ENCODE measurements at regions not wholly inside any gene's neighbourhood (a gene's known extent, or its start where the extent isn't known, plus 50 kb on each side); places are given as distances from the start of the nearest gene placed in this dataset.

DNA sequence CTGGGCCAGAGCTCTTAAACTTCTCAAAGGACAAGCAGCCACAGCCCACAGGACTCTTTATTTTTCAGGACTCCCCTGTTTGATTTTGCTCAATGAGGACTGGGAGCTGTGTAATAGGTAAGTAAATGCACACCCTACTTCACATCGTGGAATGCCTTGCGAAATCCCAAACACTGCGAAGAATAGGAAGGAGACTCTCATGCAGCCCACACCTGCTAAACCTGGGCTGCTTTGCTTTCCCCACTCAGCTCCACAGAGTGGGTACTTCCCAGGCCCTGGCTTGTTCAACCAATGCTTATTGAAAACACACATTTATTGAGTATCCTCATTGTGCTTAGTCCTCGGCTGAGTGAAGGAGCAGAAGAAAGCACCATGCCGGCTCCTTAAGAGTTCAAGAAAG, 103.3 kb upstream of the FSTL4 start:
- TF ChIP-seq NFRKB (IDR thresholded peaks at IDR 0.05) (no peak), BHLHE40 (IDR thresholded peaks at IDR 0.05; ENCODE audit: borderline replicate concordance) (no peak), FOXA1 (IDR thresholded peaks at IDR 0.05) (no peak), HDGF (IDR thresholded peaks at IDR 0.05; ENCODE audit: borderline replicate concordance) (no peak), TARDBP (IDR thresholded peaks at IDR 0.05) (no peak), SP1 (IDR thresholded peaks at IDR 0.05) (no peak), ELF4 (IDR thresholded peaks at IDR 0.05) (no peak), CTBP1 (IDR thresholded peaks at IDR 0.05; ENCODE audit: borderline replicate concordance) (no peak), ZNF384 (IDR thresholded peaks at IDR 0.05) (no peak), FOXM1 (IDR thresholded peaks at IDR 0.05; ENCODE audit: borderline replicate concordance) (no peak), SUZ12 (IDR thresholded peaks at IDR 0.05) (no peak), LEF1 (IDR thresholded peaks at IDR 0.05; ENCODE audit: borderline replicate concordance) (no peak), ARNT (IDR thresholded peaks at IDR 0.05) (no peak), FOXK2 (IDR thresholded peaks at IDR 0.05) (no peak), L3MBTL2 (conservative IDR thresholded peaks at IDR 0.05) (no peak)
- CTCF ChIA-PET, result interaction anchor here (1.8 kb wide), 1 partner anchor 292 kb away, joined by 6 read pairs; no protein-coding TSS in a partner anchor
- no peak for DNase-seq (ENCODE audit: extremely low spot score)
- POLR2A ChIA-PET, result no interaction called here

DNA sequence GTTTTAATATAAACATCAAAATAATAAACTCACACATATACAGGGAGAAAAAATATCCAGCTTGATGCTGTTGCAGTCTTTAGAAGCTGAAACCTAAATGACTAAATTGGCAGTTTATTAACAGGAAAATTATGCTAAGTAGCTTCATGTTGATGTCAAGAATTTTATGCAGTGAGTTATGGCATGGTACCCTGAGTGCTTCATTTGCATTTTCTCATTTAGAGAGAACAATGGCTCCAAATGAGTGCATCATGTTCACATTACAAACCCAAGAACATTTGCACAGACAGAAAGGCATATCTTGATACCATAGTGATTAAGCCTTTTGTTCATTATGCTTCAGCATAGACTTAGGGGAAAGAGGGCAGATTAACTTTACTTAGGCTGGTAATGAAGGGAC, 102.9 kb upstream of the FSTL4 start:
- no peak for TF ChIP-seq ARNT (IDR thresholded peaks at IDR 0.05)
- no peak for TF ChIP-seq FOXM1 (IDR thresholded peaks at IDR 0.05; ENCODE audit: borderline replicate concordance)
- TF ChIP-seq NFRKB (IDR thresholded peaks at IDR 0.05), result no peak
- TF ChIP-seq HDGF (IDR thresholded peaks at IDR 0.05; ENCODE audit: borderline replicate concordance), result no peak
- TF ChIP-seq BHLHE40 (IDR thresholded peaks at IDR 0.05; ENCODE audit: borderline replicate concordance), result no peak
- no peak for TF ChIP-seq TARDBP (IDR thresholded peaks at IDR 0.05)
- no peak for TF ChIP-seq LEF1 (IDR thresholded peaks at IDR 0.05; ENCODE audit: borderline replicate concordance)
- CTCF ChIA-PET, result interaction anchor here (1.8 kb wide), 1 partner anchor 292 kb away, joined by 6 read pairs; no protein-coding TSS in a partner anchor
- DNase-seq (ENCODE audit: extremely low spot score), result no peak
- POLR2A ChIA-PET, result no interaction called here

DNA sequence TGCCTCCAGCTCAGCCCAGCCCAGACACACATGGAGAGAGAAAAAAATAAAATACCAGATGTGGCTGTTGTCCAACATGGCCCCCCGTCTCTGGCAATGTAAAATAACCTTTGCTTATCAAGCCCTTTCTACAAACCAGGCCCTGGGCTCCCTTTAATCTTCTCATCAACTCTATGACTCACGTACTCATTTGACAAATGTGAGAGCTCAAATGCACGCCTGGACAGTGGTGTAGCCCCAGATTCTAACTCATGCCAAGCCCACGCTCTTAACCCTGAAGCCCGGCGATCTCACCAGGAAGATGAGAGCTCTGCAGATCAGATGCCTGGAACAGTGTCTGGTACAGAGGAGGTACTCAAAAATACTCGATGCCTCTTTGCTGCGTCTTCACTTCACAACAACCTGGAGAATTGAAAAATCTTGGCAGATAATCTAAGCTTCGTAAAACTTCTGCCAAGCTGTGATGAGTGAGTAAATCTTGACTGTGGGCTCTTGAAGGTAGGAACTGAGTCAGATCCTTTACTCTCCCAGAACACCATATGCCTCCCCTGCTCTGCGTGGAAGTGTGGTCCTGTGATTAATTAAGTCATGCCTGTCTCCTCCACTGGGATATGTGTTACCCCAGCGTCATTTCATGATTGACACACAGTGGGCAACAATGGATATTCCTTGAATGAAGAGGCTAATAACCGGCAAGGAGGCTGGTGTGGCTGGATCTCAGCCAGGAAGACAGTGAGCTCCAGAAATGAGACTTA, 102.0 kb upstream of the FSTL4 start:
- CTCF ChIA-PET, result interaction anchor here (0.5 to 1.8 kb wide), 2 partner anchors 291 to 603 kb away, joined by 3 to 6 read pairs; no protein-coding TSS in a partner anchor
- POLR2A ChIA-PET, result no interaction called here
- no peak for DNase-seq (ENCODE audit: extremely low spot score)
- TF ChIP-seq ARNT (IDR thresholded peaks at IDR 0.05), result no peak
- TF ChIP-seq BHLHE40 (IDR thresholded peaks at IDR 0.05; ENCODE audit: borderline replicate concordance), result no peak
- no peak for TF ChIP-seq ELF4 (IDR thresholded peaks at IDR 0.05)
- no peak for TF ChIP-seq FOXM1 (IDR thresholded peaks at IDR 0.05; ENCODE audit: borderline replicate concordance)
- TF ChIP-seq FOXA1 (IDR thresholded peaks at IDR 0.05), result no peak
- no peak for TF ChIP-seq TARDBP (IDR thresholded peaks at IDR 0.05)
- TF ChIP-seq NFRKB (IDR thresholded peaks at IDR 0.05), result no peak
- TF ChIP-seq SUZ12 (IDR thresholded peaks at IDR 0.05), result no peak
- no peak for TF ChIP-seq ZNF384 (IDR thresholded peaks at IDR 0.05)
- TF ChIP-seq, protein P1, sequence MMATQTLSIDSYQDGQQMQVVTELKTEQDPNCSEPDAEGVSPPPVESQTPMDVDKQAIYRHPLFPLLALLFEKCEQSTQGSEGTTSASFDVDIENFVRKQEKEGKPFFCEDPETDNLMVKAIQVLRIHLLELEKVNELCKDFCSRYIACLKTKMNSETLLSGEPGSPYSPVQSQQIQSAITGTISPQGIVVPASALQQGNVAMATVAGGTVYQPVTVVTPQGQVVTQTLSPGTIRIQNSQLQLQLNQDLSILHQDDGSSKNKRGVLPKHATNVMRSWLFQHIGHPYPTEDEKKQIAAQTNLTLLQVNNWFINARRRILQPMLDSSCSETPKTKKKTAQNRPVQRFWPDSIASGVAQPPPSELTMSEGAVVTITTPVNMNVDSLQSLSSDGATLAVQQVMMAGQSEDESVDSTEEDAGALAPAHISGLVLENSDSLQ (IDR thresholded peaks at IDR 0.05), result no peak
- no peak for TF ChIP-seq SP1 (IDR thresholded peaks at IDR 0.05)
- no peak for TF ChIP-seq CTBP1 (IDR thresholded peaks at IDR 0.05; ENCODE audit: borderline replicate concordance)
- TF ChIP-seq HDGF (IDR thresholded peaks at IDR 0.05; ENCODE audit: borderline replicate concordance), result no peak
- no peak for TF ChIP-seq L3MBTL2 (conservative IDR thresholded peaks at IDR 0.05)
- TF ChIP-seq LEF1 (IDR thresholded peaks at IDR 0.05; ENCODE audit: borderline replicate concordance), result no peak
- no peak for TF ChIP-seq FOXK2 (IDR thresholded peaks at IDR 0.05)

DNA sequence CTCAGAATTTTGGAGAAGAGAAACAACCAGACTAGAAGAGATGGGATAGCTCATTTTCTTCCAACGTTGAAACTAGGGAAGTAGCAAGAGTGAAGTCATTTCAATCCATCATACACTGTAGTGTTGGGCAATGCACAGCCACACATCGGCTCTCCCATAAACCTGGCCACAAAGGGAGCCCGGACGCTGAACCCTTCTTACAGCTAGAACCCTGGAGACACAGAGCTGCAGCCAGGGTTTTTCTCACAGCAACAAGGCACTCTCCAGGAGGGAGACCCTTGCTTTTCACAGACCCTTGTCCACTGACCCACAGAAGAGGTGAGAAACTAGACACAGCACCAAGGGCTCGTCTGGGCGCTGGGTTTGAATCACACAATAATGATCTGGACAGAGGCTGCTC, 101.4 kb upstream of the FSTL4 start:
- POLR2A ChIA-PET, result no interaction called here
- CTCF ChIA-PET, result no interaction called here
- no peak for TF ChIP-seq FOXK2 (IDR thresholded peaks at IDR 0.05)
- no peak for TF ChIP-seq L3MBTL2 (conservative IDR thresholded peaks at IDR 0.05)
- TF ChIP-seq FOXM1 (IDR thresholded peaks at IDR 0.05; ENCODE audit: borderline replicate concordance), result no peak
- no peak for TF ChIP-seq HDGF (IDR thresholded peaks at IDR 0.05; ENCODE audit: borderline replicate concordance)
- TF ChIP-seq NFRKB (IDR thresholded peaks at IDR 0.05), result no peak
- no peak for TF ChIP-seq BHLHE40 (IDR thresholded peaks at IDR 0.05; ENCODE audit: borderline replicate concordance)
- TF ChIP-seq LEF1 (IDR thresholded peaks at IDR 0.05; ENCODE audit: borderline replicate concordance), result no peak
- TF ChIP-seq ZNF384 (IDR thresholded peaks at IDR 0.05), result no peak
- no peak for TF ChIP-seq ELF4 (IDR thresholded peaks at IDR 0.05)
- no peak for TF ChIP-seq FOXA1 (IDR thresholded peaks at IDR 0.05)
- no peak for DNase-seq (ENCODE audit: extremely low spot score)

DNA sequence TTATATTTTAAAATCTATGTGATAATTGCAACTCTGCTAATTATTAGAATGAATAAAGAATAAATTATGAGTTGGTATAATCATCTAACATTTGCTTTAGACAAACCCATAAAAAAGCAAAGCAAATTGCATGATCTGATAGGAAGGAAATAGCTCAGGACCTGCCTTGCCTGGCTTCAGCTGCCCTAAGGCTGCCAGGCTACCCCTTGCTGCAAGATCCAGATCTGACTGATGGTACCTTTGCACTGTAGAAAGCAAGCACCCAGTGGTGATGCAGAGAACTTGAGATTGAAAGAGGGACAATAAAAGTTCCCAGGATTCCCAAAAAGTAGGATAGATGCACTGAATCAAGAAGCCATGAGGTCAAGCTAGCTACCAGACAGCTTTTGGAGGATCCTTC, 100.9 kb upstream of the FSTL4 start:
- ChIA-PET CTCF (no interaction called here), POLR2A (no interaction called here)

DNA sequence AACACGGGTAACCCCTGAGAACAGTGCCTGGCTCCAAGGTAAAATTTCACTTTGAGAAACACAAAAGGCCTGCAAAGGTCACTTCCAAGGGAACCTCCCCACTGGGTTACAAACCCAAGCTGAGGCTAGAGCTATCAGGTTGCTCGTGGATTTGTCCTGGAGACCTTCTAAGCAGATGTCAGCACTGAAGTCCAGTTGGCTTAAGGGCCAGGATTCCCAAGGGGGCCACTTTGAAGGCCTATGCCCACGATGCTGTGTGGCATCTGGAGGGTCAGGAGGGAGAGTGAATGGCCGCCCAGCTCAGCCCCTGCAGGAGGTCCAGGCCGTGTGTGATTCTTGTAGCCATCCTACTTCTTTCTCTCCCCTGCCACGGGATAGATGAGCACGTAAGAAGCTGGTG, 100.2 kb upstream of the FSTL4 start:
- no peak for DNase-seq (ENCODE audit: extremely low spot score)
- ChIA-PET POLR2A (no interaction called here), CTCF (interaction anchor here (0.6 kb wide), 1 partner anchor 1528 kb away, joined by 3 read pairs; no protein-coding TSS in a partner anchor)
- TF ChIP-seq TARDBP (IDR thresholded peaks at IDR 0.05) (no peak), NFRKB (IDR thresholded peaks at IDR 0.05) (no peak), ARNT (IDR thresholded peaks at IDR 0.05) (no peak), L3MBTL2 (conservative IDR thresholded peaks at IDR 0.05) (no peak), ELF4 (IDR thresholded peaks at IDR 0.05) (no peak), CTBP1 (IDR thresholded peaks at IDR 0.05; ENCODE audit: borderline replicate concordance) (no peak), SUZ12 (IDR thresholded peaks at IDR 0.05) (no peak), FOXA1 (IDR thresholded peaks at IDR 0.05) (no peak)
- TF ChIP-seq, protein P1 (IDR thresholded peaks at IDR 0.05), result no peak

More for the DNA sequence above, 100.9 kb upstream of the FSTL4 start:
- TF ChIP-seq ARNT (IDR thresholded peaks at IDR 0.05) (no peak), FOXM1 (IDR thresholded peaks at IDR 0.05; ENCODE audit: borderline replicate concordance) (no peak)
- DNase-seq (ENCODE audit: extremely low spot score), result no peak

Data from HEK293T (cell line).